Lung (tissue), 11 donors: ENCODE measurements at regions not wholly inside any gene's neighbourhood (a gene's known extent, or its start where the extent isn't known, plus 50 kb on each side); places are given as distances from the start of the nearest gene placed in this dataset.
"Not testable (repeated sequence)": the region's sequence is repeated elsewhere in the genome, so short reads cannot be mapped to it uniquely, and the experiment has no call there.

Experiments
- ATAC-seq: fragments of 200-7000 bp; cut with Tn5 transposase; one replicate; pipeline ENCODE4 v1.9.1; 2020; ENCODE audit warnings: moderate number of reproducible peaks; ENCODE audit not compliant: insufficient read depth, low FRiP score
- DNase-seq, 3 donors: peaks; one replicate each; pipeline ENCODE4 v3.0.0-alpha.2; 2013 to 2017
- H3K27ac ChIP-seq, 2 donors: one replicate each; pipeline ENCODE4 v1.5.1; 2013; ENCODE audit warnings: mild to moderate bottlenecking in 2 of 2, moderate library complexity in 2 of 2, control low read depth in 1 of 2, inconsistent platforms in 1 of 2, low read depth in 1 of 2, low read length in 1 of 2
- H3K27me3 ChIP-seq, 3 donors: one replicate each; pipeline ENCODE4 v1.5.1; 2013; ENCODE audit warnings: low read length in 2 of 3; ENCODE audit not compliant: control insufficient read depth in 3 of 3, insufficient read depth in 3 of 3
- H3K36me3 ChIP-seq, 4 donors: one replicate each; pipeline ENCODE4 v1.5.1; 2013; ENCODE audit warnings: low read length in 4 of 4, mild to moderate bottlenecking in 1 of 4, moderate library complexity in 1 of 4; ENCODE audit not compliant: control insufficient read depth in 4 of 4, insufficient read depth in 4 of 4
- H3K4me1 ChIP-seq, 5 donors: one replicate each; pipeline ENCODE4 v1.5.1; 2013; ENCODE audit warnings: low read length in 5 of 5, mild to moderate bottlenecking in 2 of 5, moderate library complexity in 1 of 5; ENCODE audit not compliant: control insufficient read depth in 5 of 5, insufficient read depth in 5 of 5
- H3K4me3 ChIP-seq: one replicate; pipeline ENCODE4 v1.5.1; 2013; ENCODE audit warnings: mild to moderate bottlenecking, control low read depth, moderate library complexity
- H3K9ac ChIP-seq, 2 donors: one replicate each; pipeline ENCODE4 v1.5.1; 2013; ENCODE audit warnings: low read length in 2 of 2, control low read depth in 1 of 2; ENCODE audit not compliant: insufficient read depth in 1 of 2
- H3K9me3 ChIP-seq, 4 donors: one replicate each; pipeline ENCODE4 v1.5.1; 2013; ENCODE audit warnings: low read length in 3 of 4, mild to moderate bottlenecking in 1 of 4, moderate library complexity in 1 of 4; ENCODE audit not compliant: control insufficient read depth in 4 of 4, insufficient read depth in 3 of 4
- CTCF ChIP-seq: IDR thresholded peaks from 2 replicates; pipeline ENCODE4 v1.5.1; 2012; ENCODE audit warnings: mild to moderate bottlenecking; ENCODE audit errors: control extremely low read depth, extremely low read depth
- WGBS, 2 donors: extraction: QIAGEN DNeasy Blood & Tissue Kit; methylation state at CpG; one replicate each; pipeline ENCODE4 v1.1.7; 2013; 5-methylcytosine and 5-hydroxymethylcytosine counted together
- donor health status: control.
- donor health status: control.
- donor health status: Bipolar disorder and iron deficiency.
- donor health status: healthy.
- donor health status: DM: yes; HTN: yes; CAD: no.

- Histone ChIP-seq H3K4me3 (no peak overlapping the region), H3K9me3 (peaks cover 0 to 2% (median 0%) of the 10 kb centered on the region in 4 donors), H3K36me3 (no peaks in the 10 kb centered on the region), H3K9ac (no peak overlapping the region), H3K27me3 (no peaks in the 10 kb centered on the region), H3K27ac (no peak overlapping the region), H3K4me1 (peaks cover 0 to 2% (median 0%) of the 10 kb centered on the region in 5 donors)
- DNase-seq (no peak), ATAC-seq (no peak)
- 94 to 98% methylated on average over 3 of the region's 3 CpGs for WGBS, 2 donors
- no peak for TF ChIP-seq CTCF
Observed at GRCh38 chr5:163950248-163950647, 444.8 kb downstream of the MAT2B start.

DNA sequence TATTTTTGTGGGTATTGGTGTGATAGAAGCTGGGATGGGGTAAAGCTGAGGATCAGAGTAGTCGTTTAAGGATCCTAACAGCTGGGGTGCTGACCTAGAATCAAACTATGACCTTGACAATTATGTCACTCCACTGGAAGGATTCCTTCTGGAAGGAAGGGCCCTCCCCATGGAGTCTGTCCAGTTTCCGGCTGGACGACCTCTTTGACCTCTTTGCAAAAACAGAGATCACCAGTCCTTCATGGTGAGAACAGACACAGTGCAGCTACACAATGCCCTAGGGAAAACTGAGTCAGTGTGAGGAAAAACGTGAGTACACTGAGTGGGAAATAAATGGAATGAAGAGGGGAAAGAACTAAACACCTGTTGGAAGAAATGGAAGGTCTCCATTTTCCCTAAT is 445.6 kb downstream of the MAT2B start:
- Histone ChIP-seq H3K4me3 (no peak overlapping the region), H3K9me3 (peaks cover 0 to 2% (median 0%) of the 10 kb centered on the region in 4 donors), H3K9ac (no peak overlapping the region), H3K4me1 (peaks cover 0 to 2% (median 0%) of the 10 kb centered on the region in 5 donors), H3K36me3 (no peaks in the 10 kb centered on the region), H3K27ac (no peak overlapping the region), H3K27me3 (no peaks in the 10 kb centered on the region)
- WGBS, 2 donors, result 64 to 73% methylated on average over 4 of the region's 4 CpGs
- DNase-seq (peak in 1 of 3 donors; percentile 15), ATAC-seq (no peak)
- no peak for TF ChIP-seq CTCF

GRCh38 chr5:163953901-163954300 is 448.5 kb downstream of the MAT2B start:
- Histone ChIP-seq H3K27me3 (no peaks in the 10 kb centered on the region), H3K27ac (no peak overlapping the region), H3K4me3 (no peak overlapping the region), H3K9ac (no peak overlapping the region), H3K36me3 (no peaks in the 10 kb centered on the region), H3K4me1 (peaks cover 0 to 2% (median 0%) of the 10 kb centered on the region in 5 donors), H3K9me3 (peaks cover 0 to 5% (median 0%) of the 10 kb centered on the region in 4 donors)
- DNase-seq (no peak), ATAC-seq (no peak)
- no peak for TF ChIP-seq CTCF
- WGBS, 2 donors, result 76 to 83% methylated on average over 8 of the region's 8 CpGs

DNA sequence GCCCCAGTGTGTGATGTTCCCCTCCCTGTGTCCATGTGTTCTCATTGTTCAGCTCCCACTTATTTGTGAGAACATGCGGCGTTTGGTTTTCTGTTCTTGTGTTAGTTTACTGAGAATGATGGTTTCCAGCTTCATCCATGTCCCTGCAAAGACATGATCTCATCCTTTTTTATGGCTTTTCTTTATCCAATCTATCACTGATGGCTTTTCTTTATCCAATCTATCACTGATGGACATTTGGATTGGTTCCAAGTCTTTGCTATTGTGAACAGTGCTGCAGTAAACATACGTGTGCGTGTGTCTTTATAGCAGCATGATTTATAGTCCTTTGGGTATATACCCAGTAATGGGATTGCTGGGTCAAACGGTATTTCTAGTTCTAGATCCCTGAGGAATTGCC is 455.8 kb downstream of the MAT2B start:
- 71 to 74% methylated on average over 5 of the region's 5 CpGs for WGBS, 2 donors
- not testable (repeated sequence) for H3K9ac ChIP-seq, ATAC-seq, H3K27me3 ChIP-seq, H3K9me3 ChIP-seq, H3K27ac ChIP-seq, H3K4me3 ChIP-seq, H3K4me1 ChIP-seq, H3K36me3 ChIP-seq, DNase-seq
